ENCODE measurements at regions not wholly inside any gene's neighbourhood (a gene's known extent, or its start where the extent isn't known, plus 50 kb on each side); places are given as distances from the start of the nearest gene placed in this dataset.
"Not testable (repeated sequence)": the region's sequence is repeated elsewhere in the genome, so short reads cannot be mapped to it uniquely, and the experiment has no call there.

GRCh38 chr9:64813072-64813471 is 471.9 kb downstream of the FOXD4L5 start:
- H3K27me3 Mint-ChIP-seq (ENCODE audit: low read depth); H3K4me1 Mint-ChIP-seq: not testable (repeated sequence)

GRCh38 chr9:64778667-64779066 is 506.3 kb downstream of the FOXD4L5 start:
- H3K27ac Mint-ChIP-seq; H3K4me3 Mint-ChIP-seq; H3K36me3 Mint-ChIP-seq (ENCODE audit: low read depth); H3K4me1 Mint-ChIP-seq; H3K9me3 Mint-ChIP-seq: not testable (repeated sequence)
- peaks cover 18% of the 10 kb centered on the region for H3K27me3 Mint-ChIP-seq (ENCODE audit: low read depth)

More at GRCh38 chr9:64813072-64813471, 471.9 kb downstream of the FOXD4L5 start:
- H3K36me3 Mint-ChIP-seq (ENCODE audit: low read depth); H3K27ac Mint-ChIP-seq; H3K4me3 Mint-ChIP-seq; H3K9me3 Mint-ChIP-seq: not testable (repeated sequence)

GRCh38 chr9:64776269-64776668 is 508.7 kb downstream of the FOXD4L5 start:
- H3K4me1 Mint-ChIP-seq; H3K9me3 Mint-ChIP-seq; H3K4me3 Mint-ChIP-seq; H3K27ac Mint-ChIP-seq; H3K36me3 Mint-ChIP-seq (ENCODE audit: low read depth): not testable (repeated sequence)
- peaks cover 32% of the 10 kb centered on the region for H3K27me3 Mint-ChIP-seq (ENCODE audit: low read depth)

GRCh38 chr9:64774813-64775793 is 509.9 kb downstream of the FOXD4L5 start:
- not testable (repeated sequence) for H3K9me3 Mint-ChIP-seq; H3K27ac Mint-ChIP-seq; H3K4me1 Mint-ChIP-seq; H3K36me3 Mint-ChIP-seq (ENCODE audit: low read depth)
- Mint-ChIP-seq H3K4me3 (peak overlapping the region; percentile 52 to 71 (median 61)), H3K27me3 (ENCODE audit: low read depth) (peaks cover 35% of the 10 kb centered on the region)

DNA sequence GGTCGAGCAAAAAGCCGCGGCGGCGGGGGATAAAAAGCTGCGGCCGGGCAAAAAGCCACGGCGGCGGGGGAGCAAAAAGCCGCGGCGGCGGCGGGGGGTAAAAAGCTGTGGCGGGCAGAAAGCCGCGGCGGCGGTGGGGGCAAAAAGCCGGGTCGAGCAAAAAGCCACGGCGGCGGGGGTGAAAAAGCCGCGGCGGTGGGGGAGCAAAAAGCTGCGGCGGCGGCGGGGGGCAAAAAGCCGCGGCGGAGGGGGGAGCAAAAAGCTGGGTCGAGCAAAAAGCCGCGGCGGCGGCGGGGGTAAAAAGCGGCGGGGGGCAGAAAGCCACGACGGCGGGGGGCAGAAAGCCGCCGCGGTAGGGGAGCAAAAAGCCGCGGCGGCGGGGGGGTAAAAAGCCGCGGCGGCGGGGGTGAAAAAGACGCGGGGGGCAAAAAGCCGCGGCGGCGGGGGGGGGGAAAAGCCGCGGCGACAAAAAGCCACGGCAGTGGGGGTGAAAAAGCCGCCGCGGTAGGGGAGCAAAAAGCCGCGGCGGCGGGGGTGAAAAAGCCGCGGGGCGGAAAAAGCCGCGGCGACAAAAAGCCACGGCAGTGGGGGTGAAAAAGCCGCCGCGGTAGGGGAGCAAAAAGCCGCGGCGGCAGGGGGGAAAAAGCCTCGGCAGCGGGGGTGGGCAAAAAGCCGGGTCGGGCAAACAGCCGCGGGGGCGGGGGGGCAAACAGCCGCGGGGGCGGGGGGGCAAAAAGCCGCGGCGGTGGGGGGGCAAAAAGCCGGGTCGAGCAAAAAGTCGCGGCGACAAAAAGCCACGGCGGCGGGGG is 510.8 kb downstream of the FOXD4L5 start:
- H3K36me3 Mint-ChIP-seq (ENCODE audit: low read depth); H3K9me3 Mint-ChIP-seq; H3K4me1 Mint-ChIP-seq; H3K27ac Mint-ChIP-seq: not testable (repeated sequence)
- peak overlapping the region in 1 of 3 experiments; percentile 46 for H3K4me3 Mint-ChIP-seq
- peaks cover 37% of the 10 kb centered on the region for H3K27me3 Mint-ChIP-seq (ENCODE audit: low read depth)

GRCh38 chr9:64773491-64773931 is 511.5 kb downstream of the FOXD4L5 start:
- TF ChIP-seq, protein P1, sequence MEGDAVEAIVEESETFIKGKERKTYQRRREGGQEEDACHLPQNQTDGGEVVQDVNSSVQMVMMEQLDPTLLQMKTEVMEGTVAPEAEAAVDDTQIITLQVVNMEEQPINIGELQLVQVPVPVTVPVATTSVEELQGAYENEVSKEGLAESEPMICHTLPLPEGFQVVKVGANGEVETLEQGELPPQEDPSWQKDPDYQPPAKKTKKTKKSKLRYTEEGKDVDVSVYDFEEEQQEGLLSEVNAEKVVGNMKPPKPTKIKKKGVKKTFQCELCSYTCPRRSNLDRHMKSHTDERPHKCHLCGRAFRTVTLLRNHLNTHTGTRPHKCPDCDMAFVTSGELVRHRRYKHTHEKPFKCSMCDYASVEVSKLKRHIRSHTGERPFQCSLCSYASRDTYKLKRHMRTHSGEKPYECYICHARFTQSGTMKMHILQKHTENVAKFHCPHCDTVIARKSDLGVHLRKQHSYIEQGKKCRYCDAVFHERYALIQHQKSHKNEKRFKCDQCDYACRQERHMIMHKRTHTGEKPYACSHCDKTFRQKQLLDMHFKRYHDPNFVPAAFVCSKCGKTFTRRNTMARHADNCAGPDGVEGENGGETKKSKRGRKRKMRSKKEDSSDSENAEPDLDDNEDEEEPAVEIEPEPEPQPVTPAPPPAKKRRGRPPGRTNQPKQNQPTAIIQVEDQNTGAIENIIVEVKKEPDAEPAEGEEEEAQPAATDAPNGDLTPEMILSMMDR (IDR thresholded peaks at IDR 0.05; ENCODE audit: unreplicated experiment in 3 of 3), result no peak
- H3K27me3 Mint-ChIP-seq (ENCODE audit: low read depth), result peaks cover 34% of the 10 kb centered on the region
- peak overlapping the region in 1 of 3 experiments; percentile 17 for H3K4me3 Mint-ChIP-seq
- no peak overlapping the region for H3K27ac Mint-ChIP-seq
- H3K36me3 Mint-ChIP-seq (ENCODE audit: low read depth), result no peaks in the 10 kb centered on the region
- peaks cover under 1% of the 10 kb centered on the region for H3K9me3 Mint-ChIP-seq
- H3K4me1 Mint-ChIP-seq, result no peaks in the 10 kb centered on the region

- Mint-ChIP-seq H3K4me3 (peak overlapping the region in 1 of 3 experiments; percentile 50), H3K27me3 (ENCODE audit: low read depth) (peaks cover 33% of the 10 kb centered on the region)
- H3K4me1 Mint-ChIP-seq; H3K9me3 Mint-ChIP-seq; H3K27ac Mint-ChIP-seq; H3K36me3 Mint-ChIP-seq (ENCODE audit: low read depth): not testable (repeated sequence)
Measured at GRCh38 chr9:64772751-64773331, 512.2 kb downstream of the FOXD4L5 start.

DNA sequence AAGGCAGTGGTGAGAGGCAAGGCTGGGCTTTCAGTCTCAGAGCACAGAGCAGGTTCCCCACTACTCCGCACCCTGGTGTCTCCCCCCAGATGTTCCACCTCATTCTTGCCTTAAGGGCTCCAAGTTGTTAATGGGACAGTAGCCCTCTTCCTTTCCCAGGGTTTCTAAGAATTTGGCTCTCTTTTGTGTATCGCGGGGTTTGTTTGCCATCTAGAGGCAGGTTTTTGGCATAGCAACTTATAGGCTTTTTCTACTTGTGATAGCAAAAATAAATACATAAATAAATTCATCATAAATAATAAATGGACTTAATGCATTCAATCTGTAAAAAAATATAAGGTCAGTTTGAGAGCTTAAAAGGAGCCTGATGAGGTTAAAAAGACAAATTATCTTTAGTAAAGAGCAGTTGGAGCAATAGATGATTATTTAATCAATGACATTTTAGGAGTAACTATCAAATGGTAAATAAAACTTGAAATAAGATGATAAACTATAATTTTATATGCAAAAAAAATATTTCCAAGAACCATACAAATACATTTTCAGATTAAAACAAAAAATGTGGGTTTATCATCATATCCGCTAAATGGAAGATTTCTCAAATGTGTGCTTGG is 512.8 kb downstream of the FOXD4L5 start:
- TF ChIP-seq, protein P1 (IDR thresholded peaks at IDR 0.05; ENCODE audit: unreplicated experiment in 3 of 3), result peak in 2 of 3 experiments; percentile 28 to 53
- H3K4me1 Mint-ChIP-seq; H3K36me3 Mint-ChIP-seq (ENCODE audit: low read depth); H3K27ac Mint-ChIP-seq; H3K9me3 Mint-ChIP-seq: not testable (repeated sequence)
- Mint-ChIP-seq H3K4me3 (peak overlapping the region; percentile 11 to 73 (median 40)), H3K27me3 (ENCODE audit: low read depth) (peaks cover 31% of the 10 kb centered on the region)

Measured in nephron (organoid).